SJSA1 (cell line): ENCODE measurements at regions not wholly inside any gene's neighbourhood (a gene's known extent, or its start where the extent isn't known, plus 50 kb on each side); places are given as distances from the start of the nearest gene placed in this dataset.
"Not testable (repeated sequence)": the region's sequence is repeated elsewhere in the genome, so short reads cannot be mapped to it uniquely, and the experiment has no call there.

ENCODE experiments used
- DNase-seq, 2 experiments: peaks; one replicate each; pipeline ENCODE4 v3.0.0-alpha.2; 2015 to 2020; ENCODE audit warnings: low spot score in 2 of 2, low read depth in 1 of 2
- H3K27ac ChIP-seq: fragments of 250-450 bp; sonication (Bioruptor Pico); 2 replicates; pipeline ENCODE4 v1.5.1; 2020; ENCODE audit warnings: mild to moderate bottlenecking, moderate library complexity
- H3K27me3 ChIP-seq: fragments of 250-450 bp; sonication (Bioruptor Pico); replicated peaks from 2 replicates; pipeline ENCODE4 v1.5.1; 2020; ENCODE audit warnings: mild to moderate bottlenecking, moderate library complexity
- H3K36me3 ChIP-seq: fragments of 250-450 bp; sonication (Bioruptor Pico); 2 replicates; pipeline ENCODE4 v1.5.1; 2020; ENCODE audit warnings: mild to moderate bottlenecking
- H3K4me1 ChIP-seq: fragments of 250-450 bp; sonication (Bioruptor Pico); replicated peaks from 2 replicates; pipeline ENCODE4 v1.6.1; 2021; ENCODE audit warnings: mild to moderate bottlenecking
- H3K4me3 ChIP-seq: fragments of 250-450 bp; sonication (Bioruptor Pico); 2 replicates; pipeline ENCODE4 v1.5.1; 2020; ENCODE audit warnings: mild to moderate bottlenecking
- H3K9me3 ChIP-seq: fragments of 250-450 bp; sonication (Bioruptor Pico); replicated peaks from 2 replicates; pipeline ENCODE4 v1.5.1; 2020; ENCODE audit warnings: mild to moderate bottlenecking

DNA sequence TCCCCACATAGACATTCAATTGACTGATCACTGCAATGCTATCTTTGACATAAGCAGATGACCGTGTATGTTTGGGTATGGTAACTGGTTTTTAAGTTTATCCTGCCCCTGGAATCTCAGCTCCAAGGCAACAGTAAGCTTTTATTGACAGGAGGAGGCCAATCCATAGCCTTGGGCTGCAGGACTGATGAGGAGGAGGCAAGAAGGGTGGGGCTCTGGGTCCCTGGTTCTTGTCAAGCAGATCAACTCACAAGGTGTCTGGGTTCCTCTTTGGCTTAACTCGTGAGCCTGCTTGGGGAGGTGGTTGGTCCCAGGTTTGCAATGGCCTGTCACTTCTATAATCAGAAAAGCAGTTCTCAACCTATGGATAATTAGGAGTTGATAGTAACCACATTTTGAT lies 113.2 kb upstream of the STX18 start:
- H3K36me3 ChIP-seq, result no peaks in the 10 kb centered on the region
- H3K27me3 ChIP-seq, result no peaks in the 10 kb centered on the region
- no peaks in the 10 kb centered on the region for H3K9me3 ChIP-seq
- H3K4me3 ChIP-seq, result no peak overlapping the region
- no peak overlapping the region for H3K27ac ChIP-seq
- H3K4me1 ChIP-seq, result peaks cover 13% of the 10 kb centered on the region
- DNase-seq, result no peak

- no peaks in the 10 kb centered on the region for H3K36me3 ChIP-seq
- H3K27me3 ChIP-seq, result no peaks in the 10 kb centered on the region
- DNase-seq, result no peak
- H3K27ac ChIP-seq, result no peak overlapping the region
- H3K9me3 ChIP-seq, result 0 out of 2 replicates have a peak, but pooled peaks cover 3% of the 10 kb centered on the region
- H3K4me1 ChIP-seq, result no peaks in the 10 kb centered on the region
- no peak overlapping the region for H3K4me3 ChIP-seq
These were observed 110.2 kb upstream of the STX18 start for GRCh38 chr4:4651811-4652755.

DNA sequence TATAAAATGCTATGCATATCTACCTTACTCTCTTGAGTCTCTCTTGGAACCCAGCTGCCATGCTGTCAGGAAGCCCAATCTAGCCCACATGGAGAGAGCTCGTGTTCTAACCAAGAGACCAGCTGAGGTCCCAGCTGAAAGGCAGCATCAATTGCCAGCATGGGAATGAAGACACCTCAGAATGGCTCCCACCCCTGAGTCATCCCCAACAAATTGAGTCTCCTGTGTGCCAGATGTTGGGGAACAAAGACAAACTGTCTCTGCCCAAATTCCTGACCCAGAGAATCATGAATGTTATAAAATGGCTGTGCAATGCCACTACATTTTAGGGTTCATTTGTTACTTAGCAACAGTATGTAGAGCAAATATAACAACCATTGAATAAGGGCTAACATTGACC lies 105.2 kb upstream of the STX18 start:
- no peak overlapping the region for H3K4me3 ChIP-seq
- no peaks in the 10 kb centered on the region for H3K36me3 ChIP-seq
- no peak for DNase-seq
- H3K27ac ChIP-seq, result no peak overlapping the region
- no peaks in the 10 kb centered on the region for H3K4me1 ChIP-seq
- no peaks in the 10 kb centered on the region for H3K27me3 ChIP-seq
- 0 out of 2 replicates have a peak, but pooled peaks cover 3% of the 10 kb centered on the region for H3K9me3 ChIP-seq

DNA sequence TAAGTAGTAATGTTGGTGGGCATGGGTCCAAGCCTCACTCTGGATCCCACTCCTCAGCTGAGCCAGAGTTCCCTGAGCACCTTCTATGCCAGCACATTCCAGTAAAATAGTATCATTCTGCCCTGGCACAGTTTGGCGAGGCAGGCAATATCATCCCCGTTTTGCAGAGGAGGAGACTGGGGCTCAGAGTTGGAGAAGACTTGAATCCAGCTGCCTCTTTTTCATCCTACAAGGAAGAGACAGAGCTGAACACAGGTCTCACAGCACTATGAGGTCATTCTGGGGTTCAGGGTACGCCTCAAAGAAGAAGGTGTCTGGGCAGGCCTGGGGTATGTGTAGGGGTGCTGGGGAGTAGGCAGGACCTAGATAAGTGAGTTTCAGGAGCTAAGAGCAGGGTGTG lies 103.9 kb upstream of the STX18 start:
- H3K27ac ChIP-seq, result no peak overlapping the region
- 0 out of 2 replicates have a peak, but pooled peaks cover 3% of the 10 kb centered on the region for H3K9me3 ChIP-seq
- no peaks in the 10 kb centered on the region for H3K36me3 ChIP-seq
- H3K4me1 ChIP-seq, result no peaks in the 10 kb centered on the region
- no peak for DNase-seq
- no peak overlapping the region for H3K4me3 ChIP-seq
- H3K27me3 ChIP-seq, result no peaks in the 10 kb centered on the region

DNA sequence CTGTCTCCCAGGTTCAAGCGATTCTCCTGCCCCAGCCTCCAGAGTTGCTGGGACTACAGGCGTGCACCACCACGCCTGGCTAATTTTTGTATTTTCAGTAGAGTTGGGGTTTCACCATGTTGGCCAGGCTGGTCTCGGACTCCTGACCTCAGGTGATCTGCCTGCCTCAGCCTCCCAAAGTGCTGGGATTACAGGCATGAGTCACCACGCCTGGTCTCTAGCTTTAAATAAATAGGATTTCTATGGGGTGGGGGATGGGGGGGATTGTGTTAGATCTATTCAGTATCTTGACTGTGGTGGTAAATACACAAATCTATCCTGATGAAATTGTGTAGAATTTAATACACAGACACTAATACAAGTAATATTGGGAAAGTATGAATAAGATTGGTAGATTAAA lies 102.4 kb upstream of the STX18 start:
- not testable (repeated sequence) for H3K27ac ChIP-seq, H3K4me1 ChIP-seq, H3K36me3 ChIP-seq, H3K9me3 ChIP-seq, DNase-seq, H3K27me3 ChIP-seq, H3K4me3 ChIP-seq

DNA sequence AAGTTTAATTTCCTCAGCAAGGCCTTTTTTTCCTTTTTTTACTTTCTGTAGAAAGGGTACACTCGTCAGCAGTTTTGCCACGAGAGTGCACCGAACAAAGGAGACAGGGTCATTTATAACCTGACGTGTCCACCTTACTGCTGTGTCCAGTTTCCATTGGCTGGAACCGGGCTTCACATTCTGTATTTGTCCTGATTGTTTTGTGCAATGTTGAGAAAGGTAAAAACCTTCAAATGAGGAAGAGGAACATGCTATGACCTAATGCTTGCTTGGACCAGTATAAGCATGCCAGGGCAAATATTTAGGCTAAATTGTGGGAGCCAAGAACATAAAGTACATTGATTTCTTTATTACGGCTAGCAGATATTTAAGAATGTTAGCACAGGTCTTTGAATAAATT lies 101.9 kb upstream of the STX18 start:
- H3K9me3 ChIP-seq, H3K27me3 ChIP-seq, H3K4me1 ChIP-seq, H3K4me3 ChIP-seq, H3K36me3 ChIP-seq, DNase-seq, H3K27ac ChIP-seq: not testable (repeated sequence)

DNA sequence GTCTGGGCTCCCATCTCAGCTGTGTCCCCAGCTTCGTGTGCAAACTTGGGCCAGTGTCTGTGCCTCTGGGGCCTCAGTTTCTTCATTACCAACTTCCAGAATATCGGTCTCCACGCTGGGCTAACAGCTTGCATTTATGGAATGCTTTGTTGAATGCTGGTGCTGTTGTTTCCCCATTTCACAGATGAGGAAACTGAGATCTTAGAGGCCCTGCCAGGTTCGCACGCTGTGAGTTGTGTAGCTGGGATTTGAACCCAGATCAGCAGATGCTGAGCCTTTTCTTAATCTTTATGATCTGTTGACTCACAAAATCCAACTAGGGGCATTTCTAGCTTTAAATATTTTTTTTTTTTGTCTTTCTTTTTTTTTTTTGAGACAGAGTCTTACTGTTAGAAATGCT lies 101.5 kb upstream of the STX18 start:
- Histone ChIP-seq H3K4me1 (no peaks in the 10 kb centered on the region), H3K36me3 (no peaks in the 10 kb centered on the region), H3K4me3 (no peak overlapping the region), H3K9me3 (0 out of 2 replicates have a peak, but pooled peaks cover 3% of the 10 kb centered on the region), H3K27ac (no peak overlapping the region), H3K27me3 (no peaks in the 10 kb centered on the region)
- no peak for DNase-seq

GRCh38 chr4:4642496-4643000 lies 100.7 kb upstream of the STX18 start:
- Histone ChIP-seq H3K27me3 (no peaks in the 10 kb centered on the region), H3K4me3 (no peak overlapping the region), H3K27ac (no peak overlapping the region), H3K4me1 (no peaks in the 10 kb centered on the region), H3K9me3 (0 out of 2 replicates have a peak, but pooled peaks cover 3% of the 10 kb centered on the region), H3K36me3 (no peaks in the 10 kb centered on the region)
- DNase-seq, result no peak

- Histone ChIP-seq H3K4me3 (no peak overlapping the region), H3K27ac (no peak overlapping the region), H3K9me3 (no peaks in the 10 kb centered on the region), H3K4me1 (no peaks in the 10 kb centered on the region), H3K36me3 (no peaks in the 10 kb centered on the region), H3K27me3 (no peaks in the 10 kb centered on the region)
- no peak for DNase-seq
These were observed 100.0 kb upstream of the STX18 start for GRCh38 chr4:4641661-4642495.

- H3K27ac ChIP-seq, result no peak overlapping the region
- H3K27me3 ChIP-seq, result no peaks in the 10 kb centered on the region
These were observed 99.4 kb upstream of the STX18 start for GRCh38 chr4:4641254-4641653.

DNA sequence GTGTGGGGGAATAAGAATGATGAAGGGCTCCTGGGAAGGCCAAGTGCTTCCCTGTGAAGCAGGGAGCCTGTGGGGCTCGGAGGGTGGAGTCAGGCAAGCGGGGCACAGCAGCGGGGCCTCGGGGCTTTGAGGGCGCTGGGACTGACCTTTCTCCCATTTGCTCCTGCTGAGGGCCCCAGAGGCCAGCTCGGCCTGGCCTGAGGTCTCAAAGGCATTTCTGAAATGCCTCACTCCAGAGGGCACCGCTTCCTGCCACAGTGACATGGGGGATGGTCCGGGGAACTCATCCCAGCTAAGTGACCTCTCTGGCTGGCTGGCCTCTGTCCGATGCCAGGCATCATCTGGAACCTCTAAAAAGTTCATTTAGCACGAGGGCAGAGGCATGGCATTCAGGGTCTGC lies 98.8 kb upstream of the STX18 start:
- DNase-seq, result no peak
- Histone ChIP-seq H3K27ac (no peak overlapping the region), H3K4me3 (no peak overlapping the region), H3K9me3 (no peaks in the 10 kb centered on the region), H3K27me3 (no peaks in the 10 kb centered on the region), H3K4me1 (no peaks in the 10 kb centered on the region), H3K36me3 (no peaks in the 10 kb centered on the region)

More at GRCh38 chr4:4641254-4641653, 99.4 kb upstream of the STX18 start:
- no peak for DNase-seq
- H3K36me3 ChIP-seq, result no peaks in the 10 kb centered on the region
- H3K9me3 ChIP-seq, result no peaks in the 10 kb centered on the region
- H3K4me3 ChIP-seq, result no peak overlapping the region
- no peaks in the 10 kb centered on the region for H3K4me1 ChIP-seq

DNA sequence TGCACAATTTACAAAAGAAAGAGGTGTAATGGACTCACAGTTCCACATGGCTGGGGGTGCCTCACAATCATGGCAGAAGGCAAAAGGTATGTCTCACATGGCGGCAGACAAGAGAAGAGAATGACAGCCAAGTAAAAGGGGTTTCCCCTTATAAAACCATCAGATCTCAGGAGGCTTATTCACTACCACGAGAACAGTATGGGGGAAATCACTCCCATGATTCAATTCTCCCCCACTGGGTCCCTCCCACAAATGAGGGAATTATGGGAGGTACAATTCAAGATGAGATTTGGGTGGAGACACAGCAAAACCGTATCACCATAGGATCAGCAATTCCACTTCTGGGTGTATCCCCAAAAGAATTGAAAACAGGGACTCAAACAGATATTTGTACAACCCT lies 97.5 kb upstream of the STX18 start:
- DNase-seq, result no peak
- Histone ChIP-seq H3K4me1 (no peaks in the 10 kb centered on the region), H3K9me3 (no peaks in the 10 kb centered on the region), H3K36me3 (no peaks in the 10 kb centered on the region), H3K27ac (no peak overlapping the region), H3K4me3 (no peak overlapping the region), H3K27me3 (no peaks in the 10 kb centered on the region)

GRCh38 chr4:4637710-4638109 lies 95.9 kb upstream of the STX18 start:
- H3K4me1 ChIP-seq, result no peaks in the 10 kb centered on the region
- no peak overlapping the region for H3K4me3 ChIP-seq
- H3K27ac ChIP-seq, result no peak overlapping the region
- H3K36me3 ChIP-seq, result no peaks in the 10 kb centered on the region
- no peak for DNase-seq
- H3K9me3 ChIP-seq, result no peaks in the 10 kb centered on the region
- H3K27me3 ChIP-seq, result no peaks in the 10 kb centered on the region

DNA sequence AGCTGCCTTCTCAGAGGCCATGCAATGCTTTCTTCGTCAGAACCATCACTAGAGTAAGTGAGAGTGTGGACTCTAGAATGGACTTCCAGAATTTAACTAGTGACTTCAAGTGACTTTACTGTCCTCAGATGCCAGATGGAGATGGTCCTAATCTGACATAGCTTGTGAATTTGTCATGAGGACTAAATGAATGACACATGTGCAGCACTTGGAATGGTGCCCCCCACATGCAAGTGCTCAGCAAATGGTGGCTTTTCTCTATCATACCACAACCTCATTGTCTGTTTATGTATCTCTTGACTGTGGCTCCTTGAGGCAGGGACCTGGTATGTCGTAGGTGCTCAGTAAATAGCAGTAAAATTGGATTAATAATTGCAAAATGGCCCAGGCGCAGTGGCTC lies 91.6 kb upstream of the STX18 start:
- no peaks in the 10 kb centered on the region for H3K4me1 ChIP-seq
- DNase-seq, result no peak
- H3K27me3 ChIP-seq, result no peaks in the 10 kb centered on the region
- H3K4me3 ChIP-seq, result no peak overlapping the region
- no peak overlapping the region for H3K27ac ChIP-seq
- no peaks in the 10 kb centered on the region for H3K9me3 ChIP-seq
- H3K36me3 ChIP-seq, result no peaks in the 10 kb centered on the region
